GM23338 (cell line): ENCODE measurements at regions not wholly inside any gene's neighbourhood (a gene's known extent, or its start where the extent isn't known, plus 50 kb on each side); places are given as distances from the start of the nearest gene placed in this dataset.

Experiments used
- ATAC-seq: fragments of 200-7000 bp; cut with Tn5 transposase; 3 replicates; pipeline ENCODE4 v1.9.1; 2020
- DNase-seq: peaks from one replicate; pipeline ENCODE4 v3.0.0-alpha.2; 2015; ENCODE audit warnings: low spot score
- H2AFZ ChIP-seq: fragments of 200-600 bp; sonication (generic); 2 replicates; pipeline ENCODE4 v1.8.0; 2016; ENCODE audit warnings: antibody characterized with exemption, mild to moderate bottlenecking, moderate library complexity
- H3F3A ChIP-seq: fragments of 200-600 bp; sonication (generic); replicated peaks from 2 replicates; pipeline ENCODE4 v1.8.0; 2017; ENCODE audit warnings: antibody characterized with exemption, mixed run types, low read depth
- H3K27ac ChIP-seq: fragments of 200-600 bp; sonication (generic); 2 replicates; pipeline ENCODE4 v1.6.1; 2016; ENCODE audit warnings: low read depth
- H3K27me3 ChIP-seq: fragments of 200-600 bp; sonication (generic); 2 replicates; pipeline ENCODE4 v1.8.0; 2016; ENCODE audit warnings: mild to moderate bottlenecking, mixed run types, moderate library complexity; ENCODE audit not compliant: insufficient read depth
- H3K36me3 ChIP-seq: fragments of 200-600 bp; sonication (generic); 2 replicates; pipeline ENCODE4 v1.8.0; 2016; ENCODE audit warnings: mild to moderate bottlenecking; ENCODE audit not compliant: insufficient read depth
- H3K4me1 ChIP-seq: fragments of 200-600 bp; sonication (generic); 2 replicates; pipeline ENCODE4 v1.8.0; 2016; ENCODE audit warnings: mild to moderate bottlenecking, moderate library complexity; ENCODE audit not compliant: insufficient read depth
- H3K4me2 ChIP-seq: fragments of 200-600 bp; sonication (generic); 2 replicates; pipeline ENCODE4 v1.7.1; 2017; ENCODE audit warnings: mixed run types
- H3K4me3 ChIP-seq: fragments of 200-600 bp; sonication (generic); 2 replicates; pipeline ENCODE4 v1.6.1; 2016; ENCODE audit warnings: mixed run types
- H3K79me2 ChIP-seq: fragments of 200-600 bp; sonication (generic); replicated peaks from 2 replicates; pipeline ENCODE4 v1.8.0; 2017; ENCODE audit warnings: mild to moderate bottlenecking; ENCODE audit not compliant: insufficient read depth
- H3K9me2 ChIP-seq: fragments of 200-600 bp; sonication (generic); 2 replicates; pipeline ENCODE4 v1.8.0; 2017; ENCODE audit not compliant: insufficient read depth
- H4K20me1 ChIP-seq: fragments of 200-600 bp; sonication (generic); replicated peaks from 2 replicates; pipeline ENCODE4 v1.8.0; 2017; ENCODE audit warnings: mild to moderate bottlenecking; ENCODE audit not compliant: insufficient read depth
- H3K27ac Mint-ChIP-seq: 2 replicates; pipeline ENCODE4 v1.8.0; 2020; ENCODE audit warnings: inconsistent platforms, mild to moderate bottlenecking, moderate library complexity, mixed read lengths
- H3K27me3 Mint-ChIP-seq: 3 replicates; pipeline ENCODE4 v1.8.0; 2022; ENCODE audit warnings: low read depth, mild to moderate bottlenecking, moderate library complexity, mixed read lengths, inconsistent platforms; ENCODE audit not compliant: insufficient read depth, poor library complexity
- H3K36me3 Mint-ChIP-seq: 3 replicates; pipeline ENCODE4 v1.8.0; 2021; ENCODE audit warnings: low read depth, mild to moderate bottlenecking, inconsistent platforms, moderate library complexity, mixed read lengths
- H3K4me1 Mint-ChIP-seq: 3 replicates; pipeline ENCODE4 v1.8.0; 2020; ENCODE audit warnings: mild to moderate bottlenecking, inconsistent platforms, mixed read lengths
- H3K4me3 Mint-ChIP-seq: 3 replicates; pipeline ENCODE4 v1.8.0; 2021; ENCODE audit warnings: moderate library complexity, mild to moderate bottlenecking, inconsistent platforms, mixed read lengths
- H3K9me3 Mint-ChIP-seq: 3 replicates; pipeline ENCODE4 v1.8.0; 2020; ENCODE audit warnings: moderate library complexity, mild to moderate bottlenecking, inconsistent platforms, mixed read lengths
- CREB1 ChIP-seq: fragments of 250-450 bp; sonication (Bioruptor Pico); IDR thresholded peaks from 2 replicates; pipeline ENCODE4 v1.5.0; 2020; ENCODE audit warnings: low read depth, mild to moderate bottlenecking, moderate library complexity
- CTCF ChIP-seq, 2 experiments: fragments of 200-600 bp in 1 of 2; sonication (generic) in 1 of 2; conservative IDR thresholded peaks; 2 replicates each; pipeline versions ENCODE4 v1.5.1 to v1.6.1; 2016 to 2017; ENCODE audit warnings: antibody characterized with exemption in 2 of 2, low read depth in 2 of 2, mild to moderate bottlenecking in 2 of 2, moderate library complexity in 1 of 2
- ETS1 ChIP-seq: IDR thresholded peaks from 2 replicates; pipeline ENCODE4 v1.6.1; 2016; ENCODE audit warnings: antibody characterized with exemption
- EZH2 ChIP-seq: fragments of 200-600 bp; sonication (generic); IDR thresholded peaks from one replicate; pipeline ENCODE4 v1.8.0; 2017; ENCODE audit warnings: antibody characterized with exemption, mild to moderate bottlenecking, low read depth; ENCODE audit not compliant: unreplicated experiment
- EZH2phosphoT487 ChIP-seq: fragments of 200-600 bp; sonication (generic); IDR thresholded peaks from one replicate; pipeline ENCODE4 v1.8.1; 2018; ENCODE audit warnings: antibody characterized with exemption; ENCODE audit not compliant: unreplicated experiment
- JUNB ChIP-seq: IDR thresholded peaks from one replicate; pipeline ENCODE4 v1.6.1; 2016; ENCODE audit warnings: antibody characterized with exemption; ENCODE audit not compliant: unreplicated experiment
- NANOG ChIP-seq: IDR thresholded peaks from 2 replicates; pipeline ENCODE4 v1.6.1; 2016; ENCODE audit warnings: antibody characterized with exemption, borderline replicate concordance
- POLR2AphosphoS5 ChIP-seq: IDR thresholded peaks from 2 replicates; pipeline ENCODE4 v1.6.1; 2016; ENCODE audit warnings: antibody characterized with exemption, low read depth
- REST ChIP-seq: IDR thresholded peaks from one replicate; pipeline ENCODE4 v1.6.1; 2018; ENCODE audit warnings: antibody characterized with exemption; ENCODE audit not compliant: unreplicated experiment
- STAT1 ChIP-seq: IDR thresholded peaks from one replicate; pipeline ENCODE4 v1.6.1; 2016; ENCODE audit warnings: antibody characterized with exemption; ENCODE audit not compliant: unreplicated experiment
- ZNF114 ChIP-seq: fragments of 250-450 bp; sonication (Bioruptor Pico); IDR thresholded peaks from 2 replicates; pipeline ENCODE4 v1.5.0; 2020; ENCODE audit warnings: mild to moderate bottlenecking, moderate library complexity
- ZNF331 ChIP-seq: fragments of 250-450 bp; sonication (Bioruptor Pico); IDR thresholded peaks from 2 replicates; pipeline ENCODE4 v1.5.0; 2020; ENCODE audit warnings: low read depth, mild to moderate bottlenecking, moderate library complexity
- ZNF462 ChIP-seq: fragments of 250-450 bp; sonication (Bioruptor Pico); IDR thresholded peaks from 2 replicates; pipeline ENCODE4 v1.5.0; 2020; ENCODE audit warnings: mild to moderate bottlenecking, moderate library complexity

- no peak for TF ChIP-seq CTCF (conservative IDR thresholded peaks at IDR 0.05; ENCODE audit: low read depth in 2 of 2)
- TF ChIP-seq ZNF114 (CRISPR knock-in tag), result no peak
- TF ChIP-seq ETS1, result no peak
- no peak for TF ChIP-seq NANOG
These were observed 757.1 kb upstream of the CDH7 start (continued) for GRCh38 chr18:64993695-64994094.

- Mint-ChIP-seq H3K27ac (no peak overlapping the region), H3K36me3 (no peaks in the 10 kb centered on the region), H3K4me3 (no peak overlapping the region), H3K9me3 (no peaks in the 10 kb centered on the region), H3K27me3 (no peaks in the 10 kb centered on the region), H3K4me1 (no peaks in the 10 kb centered on the region; the same call in 2 of the 3 replicates)
- Histone ChIP-seq H2AFZ (no peak overlapping the region), H3K27me3 (no peaks in the 10 kb centered on the region), H3K4me3 (no peak overlapping the region), H3K79me2 (no peaks in the 10 kb centered on the region), H3K27ac (no peak overlapping the region), H3K4me1 (no peaks in the 10 kb centered on the region), H4K20me1 (no peaks in the 10 kb centered on the region), H3K9me2 (no peaks in the 10 kb centered on the region), H3K36me3 (no peaks in the 10 kb centered on the region), H3K4me2 (no peak overlapping the region), H3F3A (no peaks in the 10 kb centered on the region)
- ATAC-seq (no peak), DNase-seq (no peak)
- no peak for TF ChIP-seq ZNF462
- TF ChIP-seq CREB1 (CRISPR knock-in tag), result no peak
- no peak for TF ChIP-seq JUNB
- no peak for TF ChIP-seq NANOG
- no peak for TF ChIP-seq EZH2phosphoT487
- no peak for TF ChIP-seq REST
- TF ChIP-seq ZNF331 (CRISPR knock-in tag), result no peak
- no peak for TF ChIP-seq EZH2
- no peak for TF ChIP-seq STAT1
- TF ChIP-seq POLR2AphosphoS5, result no peak
These were observed 758.2 kb upstream of the CDH7 start for GRCh38 chr18:64992654-64993053.
